HL-60 (cell line): ENCODE measurements at regions not wholly inside any gene's neighbourhood (a gene's known extent, or its start where the extent isn't known, plus 50 kb on each side); places are given as distances from the start of the nearest gene placed in this dataset.

Source experiments
- DNase-seq, 2 experiments: peaks; one replicate each; pipeline ENCODE4 v3.0.0-alpha.2; 2010 to 2020; ENCODE audit warnings: low read depth in 1 of 2, low spot score in 1 of 2
- H3K27ac ChIP-seq: fragments of 250-450 bp; sonication (Bioruptor Pico); replicated peaks from 2 replicates; pipeline ENCODE4 v1.5.1; 2020; ENCODE audit warnings: mild to moderate bottlenecking, moderate library complexity
- H3K27me3 ChIP-seq: fragments of 250-450 bp; sonication (Bioruptor Pico); 2 replicates; pipeline ENCODE4 v1.5.1; 2021; ENCODE audit warnings: mild to moderate bottlenecking, moderate library complexity; ENCODE audit not compliant: insufficient read depth, poor library complexity, severe bottlenecking
- H3K4me3 ChIP-seq: replicated peaks from 2 replicates; pipeline ENCODE4 v1.5.1; 2011; ENCODE audit warnings: mild to moderate bottlenecking, control low read depth, low read length; ENCODE audit not compliant: insufficient read depth
- CTCF ChIP-seq: IDR thresholded peaks from one replicate; pipeline ENCODE4 v1.5.1; 2011; ENCODE audit warnings: low read length, control low read depth, inconsistent platforms; ENCODE audit not compliant: insufficient read depth
- GABPA ChIP-seq: IDR thresholded peaks from 2 replicates; pipeline ENCODE4 v1.6.1; 2012; ENCODE audit warnings: low read depth
- POLR2AphosphoS5 ChIP-seq: IDR thresholded peaks from 2 replicates; pipeline ENCODE4 v1.6.1; 2012; ENCODE audit warnings: low read depth
- SPI1 ChIP-seq: IDR thresholded peaks from 2 replicates; pipeline ENCODE4 v1.6.1; 2012; ENCODE audit warnings: low read depth, mild to moderate bottlenecking, borderline replicate concordance
- TF ChIP-seq, protein P1 (sequence below): IDR thresholded peaks from 2 replicates; pipeline ENCODE4 v1.6.1; 2012; ENCODE audit warnings: low read depth; ENCODE audit not compliant: insufficient replicate concordance

DNA sequence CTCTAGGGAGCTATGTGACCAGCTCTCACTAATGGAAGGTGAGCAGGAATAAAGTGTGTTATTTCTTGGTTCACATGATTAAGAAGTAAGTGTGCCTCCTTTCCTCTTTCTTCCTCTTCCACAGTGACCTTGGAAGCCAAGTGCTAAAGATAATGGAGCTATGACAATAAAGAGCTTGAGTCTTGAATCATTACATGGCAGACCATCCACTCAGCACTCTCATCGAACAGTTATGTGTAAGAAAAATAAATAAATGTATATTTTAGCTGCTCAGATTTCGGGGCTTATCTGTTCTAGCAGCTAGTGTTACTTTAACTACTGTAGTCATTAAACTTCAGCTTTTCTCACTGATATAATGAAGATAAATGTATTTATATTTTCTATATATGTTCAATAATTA is 72.9 kb downstream of the HDGFL1 start:
- no peak for TF ChIP-seq CTCF
- TF ChIP-seq SPI1, result no peak
- no peak for TF ChIP-seq GABPA
- TF ChIP-seq, protein P1, sequence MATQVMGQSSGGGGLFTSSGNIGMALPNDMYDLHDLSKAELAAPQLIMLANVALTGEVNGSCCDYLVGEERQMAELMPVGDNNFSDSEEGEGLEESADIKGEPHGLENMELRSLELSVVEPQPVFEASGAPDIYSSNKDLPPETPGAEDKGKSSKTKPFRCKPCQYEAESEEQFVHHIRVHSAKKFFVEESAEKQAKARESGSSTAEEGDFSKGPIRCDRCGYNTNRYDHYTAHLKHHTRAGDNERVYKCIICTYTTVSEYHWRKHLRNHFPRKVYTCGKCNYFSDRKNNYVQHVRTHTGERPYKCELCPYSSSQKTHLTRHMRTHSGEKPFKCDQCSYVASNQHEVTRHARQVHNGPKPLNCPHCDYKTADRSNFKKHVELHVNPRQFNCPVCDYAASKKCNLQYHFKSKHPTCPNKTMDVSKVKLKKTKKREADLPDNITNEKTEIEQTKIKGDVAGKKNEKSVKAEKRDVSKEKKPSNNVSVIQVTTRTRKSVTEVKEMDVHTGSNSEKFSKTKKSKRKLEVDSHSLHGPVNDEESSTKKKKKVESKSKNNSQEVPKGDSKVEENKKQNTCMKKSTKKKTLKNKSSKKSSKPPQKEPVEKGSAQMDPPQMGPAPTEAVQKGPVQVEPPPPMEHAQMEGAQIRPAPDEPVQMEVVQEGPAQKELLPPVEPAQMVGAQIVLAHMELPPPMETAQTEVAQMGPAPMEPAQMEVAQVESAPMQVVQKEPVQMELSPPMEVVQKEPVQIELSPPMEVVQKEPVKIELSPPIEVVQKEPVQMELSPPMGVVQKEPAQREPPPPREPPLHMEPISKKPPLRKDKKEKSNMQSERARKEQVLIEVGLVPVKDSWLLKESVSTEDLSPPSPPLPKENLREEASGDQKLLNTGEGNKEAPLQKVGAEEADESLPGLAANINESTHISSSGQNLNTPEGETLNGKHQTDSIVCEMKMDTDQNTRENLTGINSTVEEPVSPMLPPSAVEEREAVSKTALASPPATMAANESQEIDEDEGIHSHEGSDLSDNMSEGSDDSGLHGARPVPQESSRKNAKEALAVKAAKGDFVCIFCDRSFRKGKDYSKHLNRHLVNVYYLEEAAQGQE, result no peak
- TF ChIP-seq POLR2AphosphoS5, result no peak
- no peak overlapping the region for H3K27ac ChIP-seq
- DNase-seq, result no peak
- no peak overlapping the region for H3K4me3 ChIP-seq
- H3K27me3 ChIP-seq, result no peaks in the 10 kb centered on the region

- Histone ChIP-seq H3K27ac (no peak overlapping the region), H3K27me3 (no peaks in the 10 kb centered on the region), H3K4me3 (no peak overlapping the region)
- TF ChIP-seq SPI1 (peak; percentile 56; the same call in 1 of the 2 replicates), POLR2AphosphoS5 (no peak)
- peak in 1 of 2 experiments; percentile 9 for DNase-seq
Observed at GRCh38 chr6:22643780-22644179, 74.4 kb downstream of the HDGFL1 start.

GRCh38 chr6:22647719-22648118 is 78.4 kb downstream of the HDGFL1 start:
- Histone ChIP-seq H3K4me3 (no peak overlapping the region), H3K27ac (no peak overlapping the region), H3K27me3 (no peaks in the 10 kb centered on the region)
- no peak for TF ChIP-seq SPI1
- no peak for TF ChIP-seq POLR2AphosphoS5
- no peak for TF ChIP-seq CTCF
- TF ChIP-seq, protein P1, result no peak
- TF ChIP-seq GABPA, result no peak
- no peak for DNase-seq

GRCh38 chr6:22651731-22652130 is 82.4 kb downstream of the HDGFL1 start:
- TF ChIP-seq GABPA (no peak), CTCF (no peak), POLR2AphosphoS5 (no peak), SPI1 (no peak)
- TF ChIP-seq, protein P1, result no peak
- no peak for DNase-seq
- Histone ChIP-seq H3K27me3 (no peaks in the 10 kb centered on the region), H3K27ac (no peak overlapping the region), H3K4me3 (no peak overlapping the region)
